ENCODE measurements at regions not wholly inside any gene's neighbourhood (a gene's known extent, or its start where the extent isn't known, plus 50 kb on each side); places are given as distances from the start of the nearest gene placed in this dataset.

DNA sequence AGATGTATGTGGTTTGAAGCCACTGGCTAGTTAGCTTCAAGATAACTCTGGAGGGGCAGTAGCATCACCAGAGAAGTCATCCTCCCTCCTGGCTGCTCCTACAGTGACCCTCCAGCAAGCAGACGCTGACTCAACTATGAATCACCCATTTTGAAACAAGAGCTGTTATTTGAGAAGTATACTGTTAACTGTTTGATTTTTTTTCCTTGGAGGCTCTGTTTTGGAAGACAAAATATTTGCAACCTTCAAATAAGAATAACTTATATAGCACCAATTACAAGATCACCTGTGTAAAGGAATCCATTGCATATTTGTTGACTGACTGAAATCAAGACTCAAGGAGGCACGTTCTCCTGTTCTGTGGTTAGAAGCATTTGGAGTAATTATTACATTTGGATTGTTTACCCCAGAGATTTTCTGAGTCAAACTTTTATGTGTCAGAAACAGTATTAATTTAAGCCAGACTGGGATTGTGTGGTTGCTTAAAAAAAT, 313.8 kb downstream of the MTX2 start:
- no peak for ATAC-seq
- no peak for FAIRE-seq
- H3K4me3 ChIP-seq (replicated peaks in 1 of 3; ENCODE audit: insufficient read depth in 1 of 3, low read depth in 2 of 3, low read length in 3 of 3), result no peak overlapping the region

GRCh38 chr2:176583607-176584006, 314.4 kb downstream of the MTX2 start:
- CTCF ChIA-PET (ENCODE audit: low intra/inter-chr PET ratio, low total read pairs), result no interaction called here
- intact Hi-C loops (cut with micrococcal nuclease; ENCODE audit: unreplicated experiment), result no loop called here
- no peak for FAIRE-seq

More for the DNA sequence above, 313.8 kb downstream of the MTX2 start:
- ChIA-PET CTCF (ENCODE audit: low intra/inter-chr PET ratio, low total read pairs) (no interaction called here), POLR2A (no interaction called here)
- Histone ChIP-seq H4K20me1 (ENCODE audit: insufficient read depth, low read length) (no peaks in the 10 kb centered on the region), H3K36me3 (replicated peaks in 1 of 2; ENCODE audit: control insufficient read depth in 1 of 2, insufficient read depth in 2 of 2, low read length in 2 of 2) (no peaks in the 10 kb centered on the region), H3K4me1 (ENCODE audit: insufficient read depth, low read length) (no peaks in the 10 kb centered on the region), H3K9ac (ENCODE audit: insufficient read depth, low read depth, low read length) (no peak overlapping the region), H3K4me2 (ENCODE audit: low read depth, low read length) (no peak overlapping the region), H3K9me3 (ENCODE audit: low read length) (no peaks in the 10 kb centered on the region), H3K79me2 (ENCODE audit: insufficient read depth, low read length) (no peaks in the 10 kb centered on the region), H3K27ac (ENCODE audit: extremely low read length, insufficient read depth, low read length) (no peak overlapping the region), H3K27me3 (ENCODE audit: control insufficient read depth in 1 of 2, insufficient read depth in 2 of 2, low read length in 2 of 2) (peaks cover 0 to 4% of the 10 kb centered on the region in 2 experiments; a peak in 1 of 5 replicates), H2AFZ (ENCODE audit: low read length) (no peak overlapping the region)
- TF ChIP-seq, protein P1, sequence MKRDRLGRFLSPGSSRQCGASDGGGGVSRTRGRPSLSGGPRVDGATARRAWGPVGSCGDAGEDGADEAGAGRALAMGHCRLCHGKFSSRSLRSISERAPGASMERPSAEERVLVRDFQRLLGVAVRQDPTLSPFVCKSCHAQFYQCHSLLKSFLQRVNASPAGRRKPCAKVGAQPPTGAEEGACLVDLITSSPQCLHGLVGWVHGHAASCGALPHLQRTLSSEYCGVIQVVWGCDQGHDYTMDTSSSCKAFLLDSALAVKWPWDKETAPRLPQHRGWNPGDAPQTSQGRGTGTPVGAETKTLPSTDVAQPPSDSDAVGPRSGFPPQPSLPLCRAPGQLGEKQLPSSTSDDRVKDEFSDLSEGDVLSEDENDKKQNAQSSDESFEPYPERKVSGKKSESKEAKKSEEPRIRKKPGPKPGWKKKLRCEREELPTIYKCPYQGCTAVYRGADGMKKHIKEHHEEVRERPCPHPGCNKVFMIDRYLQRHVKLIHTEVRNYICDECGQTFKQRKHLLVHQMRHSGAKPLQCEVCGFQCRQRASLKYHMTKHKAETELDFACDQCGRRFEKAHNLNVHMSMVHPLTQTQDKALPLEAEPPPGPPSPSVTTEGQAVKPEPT (CRISPR knock-in tag; IDR thresholded peaks at IDR 0.05; ENCODE audit: low read depth), result no peak
- TF ChIP-seq FOSL2 (CRISPR knock-in tag; IDR thresholded peaks at IDR 0.05) (peak; percentile 47), ELF3 (CRISPR knock-in tag; IDR thresholded peaks at IDR 0.05) (no peak), GZF1 (CRISPR knock-in tag; IDR thresholded peaks at IDR 0.05) (no peak)
- 2% methylated on average over 2 of the region's 2 CpGs for WGBS (ENCODE audit: low lambda C conversion rate)
- BruUV-seq (replicated peaks), result no TSS peak
- in situ Hi-C loops (cut with HindIII; ENCODE audit: extremely low pct_ligation_motif_present, low pct_unique_long_range_greater_than_20kb) (no loop called here), intact Hi-C loops (cut with micrococcal nuclease; ENCODE audit: unreplicated experiment) (no loop called here)
- DNase-seq (ENCODE audit: low spot score), result peak; percentile 9

More at GRCh38 chr2:176583607-176584006, 314.4 kb downstream of the MTX2 start:
- Histone ChIP-seq H2AFZ (ENCODE audit: low read length) (no peak overlapping the region), H3K4me1 (ENCODE audit: insufficient read depth, low read length) (no peaks in the 10 kb centered on the region), H3K9me3 (ENCODE audit: low read length) (no peaks in the 10 kb centered on the region), H3K4me3 (replicated peaks in 1 of 3; ENCODE audit: insufficient read depth in 1 of 3, low read depth in 2 of 3, low read length in 3 of 3) (no peak overlapping the region), H3K27me3 (ENCODE audit: control insufficient read depth in 1 of 2, insufficient read depth in 2 of 2, low read length in 2 of 2) (peaks cover 0 to 5% of the 10 kb centered on the region in 2 experiments; a peak in 1 of 5 replicates), H4K20me1 (ENCODE audit: insufficient read depth, low read length) (no peaks in the 10 kb centered on the region), H3K27ac (ENCODE audit: extremely low read length, insufficient read depth, low read length) (no peak overlapping the region), H3K4me2 (ENCODE audit: low read depth, low read length) (no peak overlapping the region), H3K36me3 (replicated peaks in 1 of 2; ENCODE audit: control insufficient read depth in 1 of 2, insufficient read depth in 2 of 2, low read length in 2 of 2) (no peaks in the 10 kb centered on the region), H3K9ac (ENCODE audit: insufficient read depth, low read depth, low read length) (no peak overlapping the region), H3K79me2 (ENCODE audit: insufficient read depth, low read length) (no peaks in the 10 kb centered on the region)
- DNase-seq (ENCODE audit: low spot score) (no peak), ATAC-seq (no peak)
- TF ChIP-seq, protein P2, sequence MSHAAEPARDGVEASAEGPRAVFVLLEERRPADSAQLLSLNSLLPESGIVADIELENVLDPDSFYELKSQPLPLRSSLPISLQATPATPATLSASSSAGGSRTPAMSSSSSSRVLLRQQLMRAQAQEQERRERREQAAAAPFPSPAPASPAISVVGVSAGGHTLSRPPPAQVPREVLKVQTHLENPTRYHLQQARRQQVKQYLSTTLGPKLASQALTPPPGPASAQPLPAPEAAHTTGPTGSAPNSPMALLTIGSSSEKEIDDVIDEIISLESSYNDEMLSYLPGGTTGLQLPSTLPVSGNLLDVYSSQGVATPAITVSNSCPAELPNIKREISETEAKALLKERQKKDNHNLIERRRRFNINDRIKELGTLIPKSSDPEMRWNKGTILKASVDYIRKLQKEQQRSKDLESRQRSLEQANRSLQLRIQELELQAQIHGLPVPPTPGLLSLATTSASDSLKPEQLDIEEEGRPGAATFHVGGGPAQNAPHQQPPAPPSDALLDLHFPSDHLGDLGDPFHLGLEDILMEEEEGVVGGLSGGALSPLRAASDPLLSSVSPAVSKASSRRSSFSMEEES (CRISPR knock-in tag; IDR thresholded peaks at IDR 0.05), result no peak
- POLR2A ChIA-PET, result no interaction called here
- BruUV-seq (replicated peaks), result no TSS peak
- in situ Hi-C loops (cut with HindIII; ENCODE audit: extremely low pct_ligation_motif_present, low pct_unique_long_range_greater_than_20kb), result no loop called here
- 20% methylated on average over 6 of the region's 6 CpGs for WGBS (ENCODE audit: low lambda C conversion rate)

Data from HepG2 (cell line).